ENCODE measurements at regions not wholly inside any gene's neighbourhood (a gene's known extent, or its start where the extent isn't known, plus 50 kb on each side); places are given as distances from the start of the nearest gene placed in this dataset.

DNA sequence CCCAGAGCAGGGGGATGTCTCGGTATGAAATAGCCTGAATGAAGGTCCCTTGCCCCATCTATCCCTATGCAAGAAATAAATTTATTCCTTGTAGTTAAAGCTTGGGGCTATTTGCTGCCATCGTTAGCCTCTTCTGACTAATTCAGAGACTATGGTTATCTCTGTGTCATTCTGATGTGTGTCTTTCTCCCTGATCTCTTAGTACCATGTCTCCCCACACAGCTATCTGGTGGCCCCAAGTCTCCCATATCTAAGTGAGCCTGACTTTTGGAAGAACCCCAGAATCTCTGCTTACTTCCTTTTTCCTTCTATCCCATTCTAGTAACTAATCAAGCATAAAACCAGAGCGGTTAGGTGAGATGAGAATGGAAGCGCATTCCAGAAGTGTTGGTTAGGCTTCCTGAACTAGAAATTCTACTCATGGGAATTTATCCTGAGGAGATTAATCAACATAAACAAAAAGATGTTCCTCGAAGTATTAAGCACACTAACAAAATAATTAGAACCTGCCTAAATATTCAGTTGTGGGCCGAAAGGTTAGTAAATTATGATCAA, 71.4 kb upstream of the BMAL1 start:
- no peak overlapping the region for H2BK20ac ChIP-seq (ENCODE audit: low read length)
- H3K14ac ChIP-seq (ENCODE audit: insufficient read length), result no peak overlapping the region
- H2BK120ac ChIP-seq (replicated peaks; ENCODE audit: low read depth, low read length), result no peak overlapping the region
- no peaks in the 10 kb centered on the region for H3K79me1 ChIP-seq (ENCODE audit: low read depth, low read length)
- H4K8ac ChIP-seq (ENCODE audit: extremely low read depth, insufficient read depth, low read length), result no peak overlapping the region
- H4K5ac ChIP-seq (ENCODE audit: insufficient read length, low read depth, low read length), result no peak overlapping the region
- no peak overlapping the region for H4K91ac ChIP-seq (replicated peaks; ENCODE audit: insufficient read length, low read length)
- H3K4me3 ChIP-seq (ENCODE audit: extremely low read depth in 1 of 4, insufficient read depth in 2 of 4, low read depth in 3 of 4, low read length in 4 of 4), result no peak overlapping the region
- H2BK5ac ChIP-seq (ENCODE audit: low read depth, low read length), result no peak overlapping the region
- no peak overlapping the region for H3K9ac ChIP-seq (replicated peaks in 1 of 4; ENCODE audit: extremely low read depth in 1 of 4, low read depth in 3 of 4, low read length in 3 of 4)
- ChIA-PET POLR2A (ENCODE audit: partially characterized antibody) (interaction anchor here (0.9 kb wide), 1 partner anchor 9 kb away, joined by 3 read pairs; no protein-coding TSS in a partner anchor), CTCF (ENCODE audit: partially characterized antibody) (interaction anchor here (0.6 to 9.1 kb wide), 15 partner anchors 9 to 243 kb away, joined by 3 to 98 read pairs (median 4); no protein-coding TSS in a partner anchor)
- peak overlapping the region; percentile 55; the same call in 1 of the 2 replicates for H2AFZ ChIP-seq (ENCODE audit: low read length)
- no peaks in the 10 kb centered on the region; the same call in 1 of the 2 replicates for H3K23me2 ChIP-seq (ENCODE audit: low read depth, low read length)
- H3K4me1 ChIP-seq (replicated peaks in 1 of 4; ENCODE audit: control insufficient read depth in 3 of 4, insufficient read depth in 4 of 4, low read length in 3 of 4), result peaks cover 2 to 10% (median 6%) of the 10 kb centered on the region in 4 experiments; a peak in 6 of 7 replicates
- H3K79me2 ChIP-seq (ENCODE audit: control insufficient read depth in 1 of 2, insufficient read depth in 2 of 2, low read length in 2 of 2), result no peaks in the 10 kb centered on the region
- no peaks in the 10 kb centered on the region for H3K9me3 ChIP-seq (ENCODE audit: insufficient read depth in 2 of 2, low read depth in 1 of 2, low read length in 1 of 2)
- no peak overlapping the region for H2BK12ac ChIP-seq (ENCODE audit: low read depth, low read length)
- H2BK15ac ChIP-seq (ENCODE audit: low read length), result no peak overlapping the region
- no peak overlapping the region for H3K4ac ChIP-seq (replicated peaks; ENCODE audit: insufficient read length, low read depth, low read length)
- no peak overlapping the region for H2AK5ac ChIP-seq (ENCODE audit: low read depth, low read length)
- no peak overlapping the region for H3K4me2 ChIP-seq (ENCODE audit: insufficient read depth in 1 of 2, low read depth in 2 of 2, low read length in 2 of 2)
- no peak overlapping the region for H3K27ac ChIP-seq (ENCODE audit: low read depth, low read length)
- H3K18ac ChIP-seq (ENCODE audit: extremely low read depth, low read length), result no peak overlapping the region
- H3K23ac ChIP-seq (ENCODE audit: insufficient read length), result no peak overlapping the region
- 76% methylated on average over 5 of the region's 6 CpGs; no CpG with 5 or more reads in 1 of the 2 experiments for WGBS, 2 experiments (ENCODE audit: extremely low coverage in 1 of 2, insufficient coverage in 1 of 2, insufficient read length in 1 of 2, insufficient replicate concordance in 2 of 2, low coverage in 1 of 2, low lambda C conversion rate in 2 of 2, missing lambda C conversion rate in 1 of 2)
- no peak overlapping the region for H3K56ac ChIP-seq (replicated peaks; ENCODE audit: insufficient read length, low read depth, low read length)
- no peaks in the 10 kb centered on the region for H4K20me1 ChIP-seq (replicated peaks in 1 of 2; ENCODE audit: control insufficient read depth in 1 of 2, insufficient read depth in 2 of 2, low read length in 2 of 2)
- H3K36me3 ChIP-seq (ENCODE audit: control insufficient read depth in 2 of 4, insufficient read depth in 4 of 4, low read length in 3 of 4), result no peaks in the 10 kb centered on the region
- H3K27me3 ChIP-seq (replicated peaks in 1 of 4; ENCODE audit: control insufficient read depth in 3 of 4, extremely low read depth in 1 of 4, insufficient read depth in 3 of 4, low read length in 3 of 4), result peaks cover 0 to 1% (median 0%) of the 10 kb centered on the region in 4 experiments; a peak in 1 of 7 replicates
- DNase-seq (ENCODE audit: low read depth in 1 of 2, low spot score in 2 of 2), result no peak
- no peak for FAIRE-seq
